SHP77 treated with DMSO at 0.1 percent for 48 hours (cell line): ENCODE measurements at regions not wholly inside any gene's neighbourhood (a gene's known extent, or its start where the extent isn't known, plus 50 kb on each side); places are given as distances from the start of the nearest gene placed in this dataset.

Source experiments
- DNase-seq: peaks from one replicate; lab custom pipeline; 2025; lab: John Stamatoyannopoulos, UW

- no peak for DNase-seq
Observed at GRCh38 chr6:156562636-156563035, 214.5 kb upstream of the ARID1B start.

GRCh38 chr6:156562019-156562418, 215.2 kb upstream of the ARID1B start:
- peak; percentile 32 for DNase-seq

- DNase-seq, result no peak
Observed at GRCh38 chr6:156560476-156560875, 216.7 kb upstream of the ARID1B start.

GRCh38 chr6:156559162-156559690, 218.0 kb upstream of the ARID1B start:
- DNase-seq, result no peak

GRCh38 chr6:156557911-156558259, 219.3 kb upstream of the ARID1B start:
- no peak for DNase-seq

- DNase-seq, result peak; percentile 89
Observed at GRCh38 chr6:156557251-156557910, 219.8 kb upstream of the ARID1B start.

- DNase-seq, result no peak
Observed at GRCh38 chr6:156556811-156557210, 220.4 kb upstream of the ARID1B start.

- no peak for DNase-seq
Observed at GRCh38 chr6:156555116-156555515, 222.1 kb upstream of the ARID1B start.

- DNase-seq, result no peak
Observed at GRCh38 chr6:156554160-156554559, 223.0 kb upstream of the ARID1B start.

GRCh38 chr6:156552849-156553248, 224.3 kb upstream of the ARID1B start:
- no peak for DNase-seq

- DNase-seq, result no peak
Observed at GRCh38 chr6:156550949-156551348, 226.2 kb upstream of the ARID1B start.

- no peak for DNase-seq
Observed at GRCh38 chr6:156545931-156546330, 231.2 kb upstream of the ARID1B start.

GRCh38 chr6:156545021-156545420, 232.2 kb upstream of the ARID1B start:
- no peak for DNase-seq

GRCh38 chr6:156544046-156544445, 233.1 kb upstream of the ARID1B start:
- DNase-seq, result no peak

- no peak for DNase-seq
Observed at GRCh38 chr6:156543431-156543830, 233.7 kb upstream of the ARID1B start.

GRCh38 chr6:156538875-156539660, 238.1 kb upstream of the ARID1B start:
- no peak for DNase-seq

GRCh38 chr6:156534594-156534993, 242.6 kb upstream of the ARID1B start:
- DNase-seq, result no peak

- no peak for DNase-seq
Observed at GRCh38 chr6:156533872-156534524, 243.2 kb upstream of the ARID1B start.

- no peak for DNase-seq
Observed at GRCh38 chr6:156526081-156526480, 251.1 kb upstream of the ARID1B start.

GRCh38 chr6:156525541-156525940, 251.6 kb upstream of the ARID1B start:
- DNase-seq, result no peak

- DNase-seq, result no peak
Observed at GRCh38 chr6:156519940-156520339, 257.2 kb upstream of the ARID1B start.

GRCh38 chr6:156517088-156517487, 260.1 kb upstream of the ARID1B start:
- DNase-seq, result no peak

GRCh38 chr6:156515242-156515641, 261.9 kb upstream of the ARID1B start:
- no peak for DNase-seq
